ENCODE measurements at regions not wholly inside any gene's neighbourhood (a gene's known extent, or its start where the extent isn't known, plus 50 kb on each side); places are given as distances from the start of the nearest gene placed in this dataset.
A peak's percentile ranks its signal among the peaks of the same experiment; 100 is the strongest.

DNA sequence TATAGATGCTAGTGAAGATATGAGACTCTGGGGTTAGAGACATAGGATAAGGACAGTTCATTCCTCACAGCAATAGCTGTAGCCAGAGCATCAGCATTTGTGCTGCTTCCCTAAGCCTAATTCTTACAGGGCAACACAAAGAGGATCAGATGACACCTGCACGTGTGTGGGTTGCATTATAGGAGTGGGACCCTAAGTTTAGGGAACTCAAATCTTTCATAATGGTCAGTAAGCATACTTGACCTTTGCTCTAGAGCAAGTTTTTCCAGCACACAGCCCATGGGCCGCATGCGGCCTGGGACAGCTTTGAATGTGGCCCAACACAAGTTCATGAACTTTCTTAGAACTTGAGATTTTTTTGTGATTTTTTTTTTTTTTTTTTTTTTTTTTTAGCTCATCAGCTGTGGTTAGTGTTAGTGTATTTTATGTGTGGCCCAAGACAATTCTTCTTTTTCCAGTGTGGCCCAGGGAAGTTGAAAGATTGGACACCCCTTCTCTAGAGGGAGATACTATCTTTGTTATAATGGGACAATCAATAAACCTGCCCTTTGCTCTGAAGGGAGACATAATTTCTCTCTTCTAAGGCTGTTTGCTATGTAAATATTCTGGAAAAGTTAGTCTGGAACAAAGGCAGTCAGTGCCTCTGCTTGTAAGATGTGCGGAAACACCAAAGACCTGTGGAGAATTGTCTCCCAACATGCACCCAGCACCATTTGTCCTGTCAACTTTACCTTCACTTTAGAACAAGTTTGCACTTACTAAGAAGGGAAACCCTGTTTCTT is 650.2 kb downstream of the ZNF674 start:
- DNase-seq (ENCODE audit: low spot score): no peak
- no peak for FAIRE-seq

DNA sequence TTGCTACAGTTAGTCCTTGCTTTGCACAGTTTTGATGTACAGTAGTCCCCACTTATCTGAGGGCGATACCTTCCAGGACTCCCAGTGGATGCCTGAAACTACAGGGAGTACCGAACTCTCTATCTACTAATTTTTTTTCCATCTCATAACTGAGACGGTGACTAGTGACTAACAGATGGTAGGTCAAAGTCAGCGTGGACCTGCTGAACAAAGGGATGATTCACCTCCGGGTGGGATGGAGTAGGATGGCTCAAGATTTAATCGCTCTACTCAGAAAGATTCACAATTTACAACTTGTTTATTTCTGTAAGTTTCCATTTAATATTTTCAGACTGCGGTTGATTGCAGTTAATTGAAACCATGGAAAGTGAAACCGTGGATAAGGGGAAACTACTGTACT is 655.8 kb downstream of the ZNF674 start:
- no peak for DNase-seq (ENCODE audit: low spot score)
- no peak for FAIRE-seq

DNA sequence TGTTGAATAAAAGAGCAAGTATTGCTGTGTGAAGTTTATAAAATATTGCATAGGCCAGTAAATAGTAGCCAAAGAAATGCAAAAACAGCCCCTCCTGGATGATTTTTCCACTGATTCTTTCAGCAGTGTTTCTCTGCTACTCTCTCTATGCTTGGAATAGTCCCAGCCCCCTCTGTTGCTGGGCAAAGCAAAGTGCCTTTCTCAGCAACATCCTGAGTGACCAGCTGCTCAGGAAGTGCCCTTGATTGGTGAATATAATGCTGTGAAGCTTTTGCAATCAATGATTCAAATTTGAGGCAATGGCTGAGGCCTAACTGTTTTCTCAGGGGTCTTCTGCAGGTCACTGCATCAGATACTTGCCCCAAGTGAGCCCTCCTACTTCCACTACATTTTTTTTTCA is 656.7 kb downstream of the ZNF674 start:
- FAIRE-seq: no peak
- no peak for DNase-seq (ENCODE audit: low spot score)

DNA sequence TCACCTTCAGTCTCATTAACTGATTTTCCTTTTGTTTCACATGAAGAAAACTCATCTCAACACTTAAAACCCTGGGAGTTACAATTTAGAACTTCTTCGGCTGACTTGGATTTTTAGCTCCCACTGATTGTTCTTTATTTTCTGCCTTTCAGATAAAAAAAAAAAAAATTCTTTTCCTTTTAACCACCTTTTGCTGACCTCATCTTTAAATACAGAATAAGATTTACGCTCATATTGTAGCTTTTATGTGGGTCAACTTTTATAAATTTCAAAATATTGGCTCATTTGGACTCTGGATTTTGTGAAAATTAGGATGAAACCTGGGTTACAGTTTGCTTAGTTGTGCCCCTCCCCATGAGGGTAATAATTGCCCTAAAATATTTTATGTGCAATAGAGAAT is 659.3 kb downstream of the ZNF674 start:
- FAIRE-seq (no peak), DNase-seq (ENCODE audit: low spot score) (no peak)

DNA sequence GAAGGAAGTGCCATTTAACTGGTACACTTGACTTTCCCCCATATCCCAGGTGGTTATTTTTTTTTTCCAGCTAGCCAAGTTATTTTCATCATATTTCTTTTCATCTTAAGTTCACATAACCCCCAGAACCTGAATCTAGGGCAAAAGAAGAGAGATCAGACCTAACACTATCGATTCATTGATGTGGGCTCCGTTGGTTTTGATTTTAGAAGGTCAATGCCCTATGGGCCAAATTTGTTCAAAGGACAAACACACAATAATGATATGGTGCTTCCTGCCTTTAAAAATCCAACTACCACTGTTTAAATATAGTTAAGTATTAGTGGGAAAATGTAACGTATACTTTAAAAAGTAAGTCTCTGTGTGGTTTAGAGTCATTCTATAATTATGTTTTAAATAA is 665.7 kb downstream of the ZNF674 start:
- DNase-seq (ENCODE audit: low spot score) (no peak), FAIRE-seq (no peak)

DNA sequence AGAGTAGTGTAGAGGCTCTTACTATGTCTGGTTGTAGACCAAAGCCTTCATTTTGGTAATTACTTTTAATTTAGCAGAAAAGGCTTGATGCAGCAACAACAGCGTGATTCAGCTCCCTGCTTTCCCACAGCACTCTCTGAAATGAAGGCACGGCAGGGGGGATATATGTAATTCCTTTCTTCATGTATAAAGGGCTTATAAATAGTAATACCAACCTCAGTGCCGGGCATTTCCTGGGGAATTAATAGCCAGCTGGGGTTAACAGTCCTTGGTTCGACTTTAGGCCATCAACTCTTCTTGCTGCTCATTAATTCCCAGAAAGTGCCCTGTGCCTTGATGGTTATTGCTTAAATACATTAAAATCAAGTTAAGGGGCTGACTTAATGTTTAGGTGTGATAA is 669.0 kb downstream of the ZNF674 start:
- DNase-seq (ENCODE audit: low spot score) (no peak), FAIRE-seq (no peak)

DNA sequence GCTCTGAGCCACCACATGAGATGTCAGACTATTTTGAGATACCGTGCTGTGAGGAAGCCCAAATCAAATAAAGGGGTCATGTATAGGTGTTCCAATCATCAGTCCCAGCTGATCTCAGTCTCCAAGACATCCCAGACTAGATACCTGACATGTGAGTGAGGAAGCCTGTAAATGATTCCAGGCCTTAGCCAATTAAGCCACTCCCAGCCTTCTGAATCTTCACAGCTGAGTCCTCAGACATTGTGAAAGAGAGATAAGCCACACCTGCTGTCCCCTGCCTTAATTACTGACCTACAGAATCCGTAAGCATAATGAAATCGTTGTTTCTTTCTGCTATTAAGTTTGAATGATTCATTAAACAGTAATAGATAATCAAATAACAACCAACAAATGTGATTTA is 671.4 kb downstream of the ZNF674 start:
- DNase-seq (ENCODE audit: low spot score) (no peak), FAIRE-seq (no peak)

DNA sequence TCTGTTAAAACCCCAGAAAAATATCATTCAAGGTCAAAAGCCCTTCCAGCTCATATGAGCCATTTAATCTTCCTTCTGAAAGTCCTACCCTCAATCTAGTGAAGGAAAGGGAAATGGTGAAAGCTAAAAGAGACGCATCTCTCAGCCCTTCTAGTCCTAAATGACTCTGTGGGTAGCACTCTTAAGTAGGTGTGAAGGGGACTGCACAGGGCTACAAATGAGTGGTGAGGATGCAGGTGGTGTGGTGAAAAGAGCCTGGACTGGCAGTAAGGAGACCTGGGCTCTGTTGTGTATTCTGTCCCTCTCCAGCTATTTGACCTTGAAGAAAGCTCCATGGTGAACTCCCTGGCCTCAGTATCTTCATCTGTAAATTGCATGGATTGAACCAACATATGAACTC is 671.8 kb upstream of the DIPK2B start:
- no peak for DNase-seq (ENCODE audit: low spot score)
- FAIRE-seq: no peak

DNA sequence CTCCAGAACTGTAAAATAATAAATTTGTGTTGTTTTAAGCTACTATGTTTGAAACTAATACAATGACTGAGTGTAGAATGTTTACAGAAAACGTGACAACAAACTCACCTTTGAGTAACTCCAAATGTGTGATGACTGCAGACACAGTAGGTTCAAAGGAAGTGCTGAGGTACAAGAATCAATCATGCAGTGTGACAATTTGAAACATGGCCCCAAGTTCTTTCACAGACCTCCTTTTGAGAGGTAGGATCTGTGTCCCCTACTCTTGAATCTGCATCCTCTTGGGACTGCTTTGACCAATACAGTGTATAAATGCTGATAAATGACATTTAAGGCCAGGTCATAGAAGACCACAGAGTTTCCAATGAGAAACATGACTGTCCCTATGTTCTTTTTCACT is 667.7 kb upstream of the DIPK2B start:
- FAIRE-seq (no peak), DNase-seq (ENCODE audit: low spot score) (no peak)

DNA sequence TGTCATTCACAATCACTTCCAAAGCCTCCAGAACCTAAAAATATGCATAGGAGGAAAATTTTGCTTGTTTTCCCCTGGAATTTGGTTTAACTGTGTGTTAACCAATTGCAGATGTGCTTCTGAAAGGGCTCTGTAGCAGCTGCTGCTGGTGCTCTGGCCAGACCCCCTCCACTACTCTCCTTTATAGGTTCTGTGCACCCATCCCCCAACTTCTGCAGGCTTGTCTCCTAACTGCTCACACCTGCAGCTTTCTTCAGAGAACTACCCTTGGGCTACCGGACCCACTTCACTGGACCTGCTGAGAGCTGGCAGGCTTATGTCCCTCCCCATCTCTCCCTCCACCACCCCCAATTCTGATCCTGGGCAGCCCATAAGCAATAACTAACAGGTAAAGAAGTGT is 662.1 kb upstream of the DIPK2B start:
- DNase-seq (ENCODE audit: low spot score) (no peak), FAIRE-seq (no peak)

DNA sequence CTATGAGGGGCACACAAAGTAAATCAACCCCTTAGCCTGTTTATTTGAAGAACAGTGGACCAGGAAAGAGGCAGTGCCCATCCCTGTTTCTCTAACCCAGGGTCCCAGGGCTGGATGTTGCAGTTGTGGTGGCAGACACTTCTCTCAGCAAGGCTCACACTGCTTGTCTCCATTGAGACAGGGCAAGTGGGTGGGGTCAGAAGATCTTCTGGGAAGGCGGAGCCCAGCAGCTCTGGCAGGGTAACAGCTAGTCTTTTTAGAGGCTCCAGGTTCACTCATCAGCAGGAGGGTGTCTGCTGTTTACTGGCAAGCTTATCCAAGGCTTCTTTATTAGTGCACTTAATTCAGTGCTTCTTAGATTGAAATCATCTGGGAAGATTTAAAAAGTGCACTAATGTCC is 659.8 kb upstream of the DIPK2B start:
- FAIRE-seq (no peak), DNase-seq (ENCODE audit: low spot score) (no peak)

DNA sequence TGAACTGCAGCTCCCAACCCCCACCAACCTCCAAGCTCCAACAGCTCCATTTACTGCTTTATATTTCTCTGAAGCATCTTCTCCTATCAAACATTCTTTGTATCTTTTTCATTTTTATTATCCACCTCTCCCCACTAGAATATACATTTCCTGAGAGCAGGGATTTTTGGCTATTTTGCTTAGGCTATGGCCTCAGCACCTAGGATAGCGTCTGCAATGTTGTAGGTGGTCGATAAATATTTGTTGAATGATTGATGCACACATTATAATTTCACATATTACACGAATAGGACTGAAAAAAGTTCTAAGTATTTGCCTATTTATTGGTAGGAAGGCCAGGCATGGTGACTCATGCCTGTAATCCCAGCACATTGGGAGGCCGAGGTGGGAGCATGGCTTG is 658.7 kb upstream of the DIPK2B start:
- no peak for FAIRE-seq
- DNase-seq (ENCODE audit: low spot score): no peak

DNA sequence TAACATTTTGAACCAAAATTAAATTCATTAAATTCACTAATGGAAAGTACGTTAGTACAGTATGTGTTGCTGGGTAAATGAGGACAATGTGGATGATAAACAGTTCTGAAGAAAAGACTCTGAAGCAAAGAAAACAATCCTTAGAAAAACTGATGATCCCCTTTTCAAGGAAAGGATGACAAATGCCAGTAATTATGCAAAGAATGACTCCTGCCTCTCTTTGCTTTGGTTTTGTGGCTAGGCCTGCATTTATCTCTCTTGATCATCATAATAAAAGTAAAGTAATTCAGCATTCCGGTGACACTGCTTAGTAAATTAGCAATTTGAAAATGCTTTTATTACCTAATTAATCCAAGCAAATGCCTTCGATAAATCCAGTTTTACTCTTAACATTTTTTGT is 652.2 kb upstream of the DIPK2B start:
- peak; percentile 82 for FAIRE-seq
- peak; percentile 21 for DNase-seq (ENCODE audit: low spot score)

DNA sequence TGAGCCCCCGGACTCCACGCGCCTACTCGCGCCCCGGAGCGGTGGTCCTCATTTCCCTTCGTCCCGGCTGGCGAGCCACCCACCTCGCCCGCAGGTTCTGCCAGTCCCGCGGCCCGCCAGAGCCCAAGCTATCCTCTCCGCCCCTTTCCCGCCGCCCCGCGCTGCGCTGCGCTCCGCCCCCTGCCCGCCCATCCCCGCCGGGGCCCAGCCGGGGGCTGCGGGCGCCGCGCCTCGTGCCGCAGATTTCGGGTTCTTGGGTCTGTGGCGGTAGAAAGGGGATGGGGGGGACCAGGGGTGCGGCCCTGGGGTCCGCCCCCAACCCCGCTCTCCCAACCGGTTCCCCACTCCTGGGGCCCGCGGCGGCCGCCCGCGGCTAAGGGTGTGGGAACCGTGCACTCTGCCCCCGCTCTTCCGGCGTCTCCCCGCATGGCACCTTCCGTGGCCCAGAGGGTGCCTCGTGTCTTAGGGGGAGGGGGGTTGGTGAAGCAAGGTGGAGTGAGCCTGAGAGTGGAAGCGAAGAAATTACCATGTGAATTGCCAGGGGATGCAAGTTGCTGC is 650.8 kb upstream of the DIPK2B start:
- DNase-seq (ENCODE audit: low spot score) (peak; percentile 45), FAIRE-seq (no peak)

DNA sequence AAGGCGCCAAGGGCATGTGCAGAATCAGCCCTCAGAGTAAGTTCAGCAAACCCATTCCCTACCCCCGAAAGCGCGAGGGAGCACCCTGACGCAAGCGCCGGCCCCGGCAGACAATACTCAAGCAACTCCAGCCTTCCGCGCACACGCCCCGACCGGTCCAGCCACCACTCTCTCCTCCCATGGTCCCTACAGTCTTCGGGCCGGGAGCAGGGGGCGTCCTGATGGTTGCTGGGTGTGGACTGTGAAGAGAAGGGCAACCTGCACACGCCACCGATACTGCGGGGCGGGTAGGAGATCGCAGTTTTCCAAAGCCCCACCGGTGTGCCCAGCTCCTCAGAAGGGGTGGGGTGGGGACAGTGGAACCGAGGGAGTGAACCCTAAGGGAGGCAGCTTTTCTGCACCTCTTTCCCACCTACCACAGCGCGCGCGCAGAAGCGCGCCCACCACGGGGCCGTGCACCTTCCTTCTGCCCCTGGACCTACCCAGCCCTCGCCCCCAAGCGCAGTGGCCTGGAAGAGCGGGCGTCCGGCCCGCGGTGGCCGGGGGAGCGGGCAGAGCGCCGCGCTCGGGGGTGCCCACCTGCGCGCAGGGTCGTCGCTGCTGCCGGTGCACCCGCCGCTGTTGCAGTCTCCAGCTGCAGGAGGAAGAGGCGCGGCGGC is 650.2 kb upstream of the DIPK2B start:
- FAIRE-seq: no peak
- DNase-seq (ENCODE audit: low spot score): no peak

DNA sequence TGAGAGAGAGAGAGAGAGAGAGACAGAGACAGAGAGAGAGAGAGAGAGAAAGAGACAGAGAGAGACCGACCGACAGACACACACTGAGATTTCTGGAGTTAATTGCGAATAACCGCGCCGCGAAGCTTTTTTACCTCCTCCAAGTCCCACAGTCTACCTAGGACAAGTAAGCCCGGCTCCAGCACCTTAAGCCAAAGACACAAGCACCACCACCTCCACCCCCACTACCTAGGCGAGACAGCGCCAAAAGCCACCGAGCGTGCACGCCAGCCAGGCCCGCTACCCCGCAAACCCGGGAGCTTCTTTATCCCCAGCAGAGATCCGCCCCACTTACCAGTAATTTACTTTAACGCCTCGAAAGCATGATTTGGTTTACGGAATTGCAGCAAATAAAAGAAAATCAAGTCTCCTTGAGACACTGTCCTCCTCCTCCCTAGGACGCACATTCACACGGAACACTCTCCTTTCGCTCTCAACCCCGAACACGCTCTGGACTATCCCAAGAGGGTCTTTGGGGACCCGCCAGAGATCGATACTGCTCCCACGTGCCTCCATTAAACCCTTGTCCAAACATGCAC is 649.6 kb upstream of the DIPK2B start:
- DNase-seq (ENCODE audit: low spot score) (peak; percentile 12), FAIRE-seq (no peak)

DNA sequence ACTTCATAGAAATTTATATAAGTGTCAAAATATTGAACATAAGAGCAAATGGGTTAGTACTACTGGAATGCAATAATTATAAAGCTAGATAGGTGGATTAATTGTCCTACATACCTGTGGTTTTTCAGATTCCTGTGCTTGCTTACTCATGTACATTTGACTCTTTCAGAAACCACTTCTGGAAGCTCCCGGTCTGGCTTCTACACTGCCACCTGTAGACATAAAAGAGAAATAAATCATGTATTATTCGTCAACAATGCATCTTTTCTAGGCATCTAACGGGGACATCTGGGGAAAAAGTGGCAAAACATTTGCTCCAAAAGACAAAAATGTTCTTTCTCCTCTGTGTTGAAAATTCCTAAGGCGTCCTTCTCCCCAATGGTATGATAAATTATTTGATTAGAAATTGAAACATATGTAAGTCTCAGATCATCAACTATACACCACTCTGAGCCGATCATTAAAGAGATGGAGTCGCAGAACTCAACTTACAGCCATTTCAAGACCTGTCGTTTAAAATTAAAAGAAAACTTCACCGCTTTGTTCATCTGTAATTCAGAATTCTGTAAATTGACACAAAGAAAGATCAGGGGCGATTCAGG is 648.7 kb upstream of the DIPK2B start:
- DNase-seq (ENCODE audit: low spot score) (peak; percentile 81), FAIRE-seq (peak; percentile 96)

DNA sequence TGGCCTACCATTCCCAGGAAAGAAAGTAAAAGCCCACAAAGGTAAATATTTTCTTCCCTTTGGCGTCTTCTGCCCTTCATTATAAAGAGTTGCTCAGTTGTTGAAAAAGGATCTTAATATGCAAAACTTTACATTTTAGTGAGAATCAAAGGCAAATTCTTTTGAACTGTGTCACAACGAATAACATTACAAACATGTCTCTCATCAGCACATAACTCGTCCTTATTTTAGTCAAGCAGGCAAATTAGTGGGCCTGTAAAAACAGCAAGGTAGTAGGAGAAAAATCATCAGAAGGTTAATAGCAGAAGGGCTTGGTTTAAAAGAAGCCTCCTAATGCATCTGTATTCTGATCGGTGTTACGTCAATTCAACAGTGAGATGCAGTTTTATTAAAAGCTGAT is 647.3 kb upstream of the DIPK2B start:
- DNase-seq (ENCODE audit: low spot score) (no peak), FAIRE-seq (no peak)

DNA sequence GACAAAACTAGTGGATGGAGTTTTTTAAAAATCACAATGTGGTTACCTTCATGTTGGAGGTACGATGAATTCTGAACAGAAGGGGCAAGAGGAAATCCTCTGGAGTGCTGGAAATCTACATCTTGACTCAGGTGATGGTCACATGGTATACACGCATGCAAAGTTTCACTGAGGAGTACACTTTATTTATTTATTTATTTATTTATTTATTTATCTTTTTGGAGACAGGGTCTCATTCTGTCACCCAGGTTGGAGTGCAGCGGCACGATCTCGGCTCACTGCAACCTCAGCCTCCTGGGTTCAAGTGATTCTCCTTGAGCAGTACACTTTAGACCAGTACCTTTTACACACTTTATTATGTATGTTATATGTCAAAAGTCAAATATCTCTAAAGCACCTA is 645.7 kb upstream of the DIPK2B start:
- no peak for DNase-seq (ENCODE audit: low spot score)
- FAIRE-seq: no peak

DNA sequence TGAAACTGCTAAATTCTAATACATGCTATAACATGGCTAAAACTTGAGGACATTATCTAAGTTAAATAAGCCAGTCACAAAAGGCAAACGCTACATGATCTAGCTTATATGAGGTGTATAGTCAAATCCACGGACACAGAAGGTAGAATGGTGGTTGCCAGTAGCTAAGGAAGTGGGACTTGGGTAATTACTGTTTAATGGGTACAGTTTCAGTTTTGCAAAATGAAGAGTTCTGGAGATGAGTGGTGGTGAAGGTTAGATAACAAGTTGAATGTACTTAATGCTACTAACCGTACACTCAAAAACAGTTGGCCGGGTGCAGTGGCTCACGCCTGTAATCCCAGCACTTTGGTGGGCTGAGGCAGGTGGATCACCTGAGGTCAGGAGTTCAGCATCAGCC is 644.5 kb upstream of the DIPK2B start:
- no peak for DNase-seq (ENCODE audit: low spot score)
- no peak for FAIRE-seq

DNA sequence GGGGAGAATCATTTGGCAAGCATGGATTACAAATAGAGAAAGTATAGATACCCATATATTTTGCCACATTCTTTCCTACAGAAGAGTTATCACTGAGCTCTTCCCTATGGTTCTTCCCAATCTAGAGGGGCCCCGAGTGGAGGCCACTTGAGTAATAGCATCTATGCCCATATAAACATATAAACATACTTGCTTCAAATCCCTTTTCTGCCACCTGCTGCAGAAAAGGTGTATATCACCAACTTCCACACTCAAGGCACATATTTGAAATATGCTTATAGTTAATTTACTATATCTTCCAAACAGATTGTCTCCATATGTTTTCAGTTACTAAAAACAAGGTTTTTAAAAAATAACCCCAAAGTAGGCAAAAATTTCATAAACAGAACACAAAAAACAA is 642.8 kb upstream of the DIPK2B start:
- DNase-seq (ENCODE audit: low spot score): no peak
- FAIRE-seq: no peak

DNA sequence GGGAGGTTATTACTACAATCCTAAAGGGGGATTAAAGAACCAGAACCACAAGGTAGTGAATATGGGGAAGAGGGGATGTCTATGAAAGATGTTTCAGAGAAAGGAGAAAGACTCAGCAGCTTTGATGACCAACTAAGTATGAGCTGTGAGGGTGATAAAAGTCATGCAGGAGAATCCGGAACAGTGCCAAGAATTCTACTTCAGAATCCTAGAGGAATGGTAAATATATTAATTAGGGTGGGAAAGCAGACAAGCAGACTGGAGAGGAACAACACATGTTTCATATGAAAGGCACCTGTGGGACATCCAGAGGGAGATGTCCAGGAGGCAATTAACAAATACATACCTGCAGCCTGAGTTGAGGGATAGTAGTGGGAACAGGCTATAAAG is 642.2 kb upstream of the DIPK2B start:
- DNase-seq (ENCODE audit: low spot score) (no peak), FAIRE-seq (no peak)

Data from RCC 7860 (cell line).